ENCODE measurements at regions not wholly inside any gene's neighbourhood (a gene's known extent, or its start where the extent isn't known, plus 50 kb on each side); places are given as distances from the start of the nearest gene placed in this dataset.

- no peak for DNase-seq
- H3K4me3 Mint-ChIP-seq = no peak overlapping the region
- H3K27ac Mint-ChIP-seq = no peak overlapping the region
- peaks cover 13% of the 10 kb centered on the region for H3K9me3 Mint-ChIP-seq
- H3K4me1 Mint-ChIP-seq = no peaks in the 10 kb centered on the region
- H3K36me3 Mint-ChIP-seq = no peaks in the 10 kb centered on the region
- no peaks in the 10 kb centered on the region for H3K27me3 Mint-ChIP-seq
Observed at GRCh38 chr12:78600541-78600940, 264.0 kb upstream of the SYT1 start.

DNA sequence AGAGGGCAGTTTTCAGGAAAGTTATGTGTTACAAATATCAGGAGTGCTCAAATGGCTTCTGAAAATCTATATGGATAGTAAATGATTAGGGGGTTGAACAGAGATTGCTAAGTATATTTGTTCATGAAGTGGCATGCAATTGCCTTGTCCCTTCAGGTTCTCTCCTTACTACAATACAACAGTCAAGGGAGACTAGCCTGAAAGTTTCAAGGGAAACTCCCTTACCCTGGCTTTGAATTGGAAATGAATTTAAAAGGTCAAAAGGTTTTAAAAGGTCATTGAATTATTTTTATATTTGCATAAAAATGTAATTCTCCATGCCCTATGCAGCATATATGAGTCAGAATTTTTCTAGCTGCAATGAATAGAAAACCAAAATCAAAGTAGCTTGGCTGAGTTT is 253.1 kb upstream of the SYT1 start:
- no peak overlapping the region for H3K27ac Mint-ChIP-seq
- peaks cover 8% of the 10 kb centered on the region for H3K9me3 Mint-ChIP-seq
- H3K4me3 Mint-ChIP-seq = no peak overlapping the region
- no peaks in the 10 kb centered on the region for H3K27me3 Mint-ChIP-seq
- H3K36me3 Mint-ChIP-seq = no peaks in the 10 kb centered on the region
- no peak for DNase-seq
- H3K4me1 Mint-ChIP-seq = no peaks in the 10 kb centered on the region

GRCh38 chr12:78612190-78612589 is 252.4 kb upstream of the SYT1 start:
- Mint-ChIP-seq H3K9me3 (peaks cover 8% of the 10 kb centered on the region), H3K27ac (no peak overlapping the region), H3K4me1 (no peaks in the 10 kb centered on the region), H3K36me3 (no peaks in the 10 kb centered on the region), H3K27me3 (no peaks in the 10 kb centered on the region), H3K4me3 (no peak overlapping the region)
- no peak for DNase-seq

GRCh38 chr12:78617683-78618082 is 246.9 kb upstream of the SYT1 start:
- Mint-ChIP-seq H3K4me1 (no peaks in the 10 kb centered on the region), H3K27ac (no peak overlapping the region), H3K27me3 (no peaks in the 10 kb centered on the region), H3K4me3 (no peak overlapping the region), H3K36me3 (no peaks in the 10 kb centered on the region), H3K9me3 (peaks cover 4% of the 10 kb centered on the region)
- no peak for DNase-seq

DNA sequence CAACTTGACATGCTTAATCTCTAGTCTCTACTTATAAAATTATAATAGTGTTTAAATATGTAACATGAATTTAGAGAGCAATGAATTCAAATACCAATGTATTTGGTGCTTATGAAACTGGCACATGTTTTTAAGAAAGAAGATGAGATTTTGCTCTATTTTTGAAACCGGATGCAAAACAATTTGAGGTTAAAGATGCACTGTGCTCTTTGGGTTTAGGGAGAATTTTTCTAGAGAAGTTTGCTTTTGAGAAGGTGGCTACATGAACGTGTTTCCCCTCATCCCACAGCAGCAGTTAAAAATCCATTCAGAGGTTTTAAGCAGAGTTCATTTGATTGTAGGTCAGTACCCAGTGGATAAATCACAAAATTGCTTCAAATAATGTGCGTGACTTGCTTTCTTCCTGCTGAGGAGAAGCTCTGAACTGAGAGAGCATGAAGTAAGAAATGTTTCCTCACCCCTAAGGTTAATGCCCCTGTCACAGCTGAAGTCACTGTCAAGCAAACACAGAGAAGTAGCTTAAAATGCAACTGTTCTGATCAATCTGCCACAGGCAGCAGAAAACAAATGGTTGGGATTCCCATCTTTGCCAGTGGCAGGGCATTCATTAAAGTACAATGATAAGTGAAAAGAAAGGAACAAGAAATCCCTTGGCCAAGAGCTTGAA is 241.9 kb upstream of the SYT1 start:
- DNase-seq = no peak
- no peaks in the 10 kb centered on the region for H3K36me3 Mint-ChIP-seq

DNA sequence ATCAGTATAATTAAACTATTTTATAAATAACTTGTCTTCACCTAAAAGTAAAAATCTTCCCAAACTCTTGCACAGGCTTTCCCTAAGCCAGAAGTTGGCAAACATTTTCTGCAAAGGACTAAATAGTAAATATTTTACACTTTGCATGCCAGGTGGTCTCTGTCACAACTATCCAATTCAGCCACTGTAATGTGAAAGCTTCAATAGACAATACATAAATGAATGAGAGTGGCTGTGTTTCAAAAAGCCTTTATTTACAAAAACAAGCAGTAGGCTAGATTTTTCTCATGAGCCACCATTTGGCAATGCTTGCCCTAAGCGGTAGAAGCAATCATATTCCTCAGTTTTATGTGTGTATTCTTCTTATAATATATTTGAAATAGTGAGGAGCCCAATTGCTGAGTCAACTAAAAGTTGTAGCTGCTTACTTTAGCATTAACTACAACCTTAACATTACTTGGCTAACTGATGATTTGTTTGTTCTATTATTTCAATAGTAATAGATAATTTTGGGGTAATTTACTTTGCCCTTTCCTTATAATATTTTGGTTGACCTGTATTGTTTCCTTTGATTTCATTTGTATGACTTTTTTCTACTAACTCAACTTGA is 236.0 kb upstream of the SYT1 start:
- Mint-ChIP-seq H3K27me3 (no peaks in the 10 kb centered on the region), H3K36me3 (no peaks in the 10 kb centered on the region), H3K4me1 (no peaks in the 10 kb centered on the region), H3K4me3 (no peak overlapping the region), H3K27ac (no peak overlapping the region), H3K9me3 (peaks cover 2% of the 10 kb centered on the region)
- no peak for DNase-seq

More for the DNA sequence above, 241.9 kb upstream of the SYT1 start:
- H3K4me1 Mint-ChIP-seq = no peaks in the 10 kb centered on the region
- no peaks in the 10 kb centered on the region for H3K27me3 Mint-ChIP-seq
- peaks cover 4% of the 10 kb centered on the region for H3K9me3 Mint-ChIP-seq
- H3K27ac Mint-ChIP-seq = no peak overlapping the region
- no peak overlapping the region for H3K4me3 Mint-ChIP-seq

DNA sequence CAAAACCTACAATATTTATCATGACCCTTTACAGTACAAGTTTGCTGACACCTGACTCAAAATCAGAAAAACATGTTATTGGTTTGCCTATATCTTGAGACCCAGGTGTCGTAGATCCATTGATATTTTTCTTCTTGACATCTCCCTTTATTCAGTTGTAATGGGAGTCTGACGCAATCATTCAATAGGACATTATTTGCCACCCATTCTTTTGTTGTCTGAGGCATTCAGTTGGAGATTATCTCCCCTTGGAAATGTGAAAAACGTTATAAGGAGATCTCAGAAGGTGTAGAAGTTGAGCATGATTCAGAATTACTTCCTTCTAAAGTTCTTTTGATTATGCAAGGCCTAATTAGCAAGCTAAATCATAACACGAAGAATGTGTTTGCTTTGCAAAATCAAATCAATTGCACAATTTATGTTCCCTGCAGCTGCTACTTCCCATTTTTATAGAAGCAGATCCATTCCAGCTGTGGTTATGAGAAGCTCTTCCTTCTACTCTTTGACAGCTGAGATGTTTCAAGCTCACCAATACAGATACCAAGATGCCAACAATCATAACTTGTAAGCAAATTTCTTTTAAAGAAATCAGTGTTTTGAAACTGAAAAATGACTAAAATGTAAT is 228.2 kb upstream of the SYT1 start:
- H3K36me3 Mint-ChIP-seq = no peaks in the 10 kb centered on the region
- no peak for DNase-seq
- H3K4me1 Mint-ChIP-seq = no peaks in the 10 kb centered on the region
- no peaks in the 10 kb centered on the region for H3K9me3 Mint-ChIP-seq
- no peak overlapping the region for H3K4me3 Mint-ChIP-seq
- no peak overlapping the region for H3K27ac Mint-ChIP-seq
- no peaks in the 10 kb centered on the region for H3K27me3 Mint-ChIP-seq

DNA sequence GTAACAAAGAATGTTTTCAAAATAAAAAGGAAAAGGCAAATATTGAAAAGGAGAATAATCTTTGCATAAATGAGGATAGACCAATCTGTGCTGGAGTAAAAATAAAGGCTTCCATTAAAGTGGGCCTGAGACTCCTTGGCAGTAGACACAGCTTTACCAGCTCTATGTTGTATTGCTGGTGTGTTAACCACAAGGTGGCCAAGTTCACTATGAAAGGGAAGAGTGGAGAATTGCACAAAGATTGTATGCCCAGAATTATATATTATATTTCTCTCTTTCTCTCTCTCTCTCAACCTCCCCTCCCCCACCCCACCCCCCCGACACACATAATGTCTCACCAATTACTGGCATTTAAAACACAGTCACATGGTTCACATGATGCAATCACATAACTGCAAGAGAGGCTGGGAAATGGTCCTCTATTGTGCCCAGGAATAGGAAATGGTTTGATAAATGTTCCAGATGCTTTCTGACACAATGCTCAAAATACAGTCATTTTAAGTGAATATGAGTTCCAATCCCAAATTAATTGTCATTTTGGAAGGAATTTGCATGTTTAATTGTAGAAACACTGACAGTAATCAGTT is 222.6 kb upstream of the SYT1 start:
- Mint-ChIP-seq H3K36me3 (no peaks in the 10 kb centered on the region), H3K4me3 (no peak overlapping the region), H3K4me1 (no peaks in the 10 kb centered on the region), H3K9me3 (peaks cover 4% of the 10 kb centered on the region), H3K27me3 (no peaks in the 10 kb centered on the region), H3K27ac (no peak overlapping the region)
- no peak for DNase-seq

- Mint-ChIP-seq H3K27me3 (no peaks in the 10 kb centered on the region), H3K36me3 (no peaks in the 10 kb centered on the region), H3K27ac (no peak overlapping the region), H3K4me3 (no peak overlapping the region), H3K9me3 (peaks cover 7% of the 10 kb centered on the region), H3K4me1 (no peaks in the 10 kb centered on the region)
- no peak for DNase-seq
Observed at GRCh38 chr12:78645956-78646355, 218.6 kb upstream of the SYT1 start.

- Mint-ChIP-seq H3K9me3 (peaks cover 3% of the 10 kb centered on the region), H3K4me3 (no peak overlapping the region), H3K27me3 (no peaks in the 10 kb centered on the region), H3K27ac (no peak overlapping the region), H3K36me3 (no peaks in the 10 kb centered on the region), H3K4me1 (no peaks in the 10 kb centered on the region)
- DNase-seq = no peak
Observed at GRCh38 chr12:78651755-78652154, 212.8 kb upstream of the SYT1 start.

DNA sequence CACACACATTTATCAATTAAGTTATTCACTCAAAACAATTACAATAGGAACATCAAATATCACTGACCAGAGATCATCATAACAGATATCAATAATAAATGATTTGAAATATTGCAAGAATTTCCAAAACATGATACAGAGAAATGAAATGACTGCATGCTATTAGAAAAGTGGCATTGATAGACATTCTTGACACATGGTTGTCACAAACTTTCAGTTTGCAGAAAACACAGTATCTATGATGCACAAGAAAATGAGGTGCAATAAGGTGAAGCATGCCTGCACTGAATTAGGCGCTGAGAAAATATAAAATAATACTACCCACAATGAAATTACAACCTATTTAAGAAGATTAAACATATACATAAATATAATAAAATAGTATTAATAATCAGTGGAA is 198.0 kb upstream of the SYT1 start:
- peaks cover 2% of the 10 kb centered on the region for H3K9me3 Mint-ChIP-seq
- no peak for DNase-seq
- H3K4me3 Mint-ChIP-seq = no peak overlapping the region
- H3K27me3 Mint-ChIP-seq = no peaks in the 10 kb centered on the region
- no peaks in the 10 kb centered on the region for H3K4me1 Mint-ChIP-seq
- H3K36me3 Mint-ChIP-seq = no peaks in the 10 kb centered on the region
- H3K27ac Mint-ChIP-seq = no peak overlapping the region

DNA sequence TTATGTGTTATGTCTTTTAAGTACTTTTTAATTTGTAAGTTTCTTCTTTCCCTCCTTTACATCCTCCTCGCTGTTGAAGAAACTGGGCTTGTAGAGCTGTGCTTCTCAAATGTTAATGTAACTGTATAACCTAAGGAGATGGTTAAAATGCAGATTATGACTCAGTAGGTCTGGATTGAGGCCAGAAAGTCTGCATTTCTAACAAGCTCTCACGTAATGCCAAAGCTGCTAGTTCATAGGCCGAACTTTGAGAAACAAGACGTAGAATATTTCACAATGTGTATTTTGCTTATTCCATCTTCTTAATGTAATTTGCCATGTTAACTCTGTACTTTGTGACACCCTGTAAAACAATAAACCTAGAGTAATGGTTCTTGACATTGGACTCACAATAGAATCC is 193.3 kb upstream of the SYT1 start:
- H3K9me3 Mint-ChIP-seq = peaks cover 2% of the 10 kb centered on the region
- no peaks in the 10 kb centered on the region for H3K36me3 Mint-ChIP-seq
- no peaks in the 10 kb centered on the region for H3K4me1 Mint-ChIP-seq
- H3K27me3 Mint-ChIP-seq = no peaks in the 10 kb centered on the region
- H3K4me3 Mint-ChIP-seq = no peak overlapping the region
- no peak for DNase-seq
- no peak overlapping the region for H3K27ac Mint-ChIP-seq

GRCh38 chr12:78672033-78672432 is 192.5 kb upstream of the SYT1 start:
- Mint-ChIP-seq H3K27me3 (no peaks in the 10 kb centered on the region), H3K4me3 (no peak overlapping the region), H3K27ac (no peak overlapping the region), H3K36me3 (no peaks in the 10 kb centered on the region), H3K9me3 (peaks cover 2% of the 10 kb centered on the region), H3K4me1 (no peaks in the 10 kb centered on the region)
- DNase-seq = no peak

- Mint-ChIP-seq H3K27me3 (no peaks in the 10 kb centered on the region), H3K27ac (no peak overlapping the region), H3K4me1 (no peaks in the 10 kb centered on the region), H3K4me3 (no peak overlapping the region), H3K9me3 (peaks cover 2% of the 10 kb centered on the region), H3K36me3 (no peaks in the 10 kb centered on the region)
- DNase-seq = no peak
Observed at GRCh38 chr12:78674311-78675090, 190.1 kb upstream of the SYT1 start.

- H3K27ac Mint-ChIP-seq = no peak overlapping the region
- H3K9me3 Mint-ChIP-seq = no peaks in the 10 kb centered on the region
- no peak for DNase-seq
- no peaks in the 10 kb centered on the region for H3K4me1 Mint-ChIP-seq
- no peaks in the 10 kb centered on the region for H3K27me3 Mint-ChIP-seq
- no peak overlapping the region for H3K4me3 Mint-ChIP-seq
- H3K36me3 Mint-ChIP-seq = no peaks in the 10 kb centered on the region
Observed at GRCh38 chr12:78680596-78680995, 184.0 kb upstream of the SYT1 start.
